CD14-positive monocyte (primary cell): ENCODE measurements at regions not wholly inside any gene's neighbourhood (a gene's known extent, or its start where the extent isn't known, plus 50 kb on each side); places are given as distances from the start of the nearest gene placed in this dataset.

ENCODE experiments used
- DNase-seq, 3 donors: peaks; one replicate each; pipeline ENCODE4 v3.0.0-alpha.2; 2011 to 2022
- H2AFZ ChIP-seq: 2 replicates; pipeline ENCODE4 v1.6.0; 2012; ENCODE audit warnings: mild to moderate bottlenecking, low read depth, low read length, inconsistent platforms; ENCODE audit not compliant: insufficient read depth, poor library complexity, severe bottlenecking
- H3K27ac ChIP-seq, 2 donors: 1 replicate in 1 of 2; 2 replicates in 1 of 2; pipeline ENCODE4 v1.5.1; 2012 to 2013; ENCODE audit warnings: low read length in 2 of 2, control low read depth in 1 of 2, inconsistent platforms in 1 of 2, low read depth in 1 of 2, mild to moderate bottlenecking in 1 of 2
- H3K27me3 ChIP-seq, 2 donors: one replicate each; pipeline versions ENCODE4 v1.6.0 to v1.6.1; 2011 to 2013; ENCODE audit warnings: low read length in 2 of 2; ENCODE audit not compliant: control insufficient read depth in 2 of 2, insufficient read depth in 2 of 2
- H3K36me3 ChIP-seq, 2 donors: replicated peaks in 1 of 2; 1 replicate in 1 of 2; 2 replicates in 1 of 2; pipeline versions ENCODE4 v1.5.1 to v1.6.1; 2012 to 2013; ENCODE audit warnings: low read length in 2 of 2, control low read depth in 1 of 2, inconsistent platforms in 1 of 2, mild to moderate bottlenecking in 1 of 2; ENCODE audit not compliant: insufficient read depth in 2 of 2, control insufficient read depth in 1 of 2
- H3K4me1 ChIP-seq, 2 donors: 1 replicate in 1 of 2; 2 replicates in 1 of 2; pipeline versions ENCODE4 v1.5.1 to v1.6.1; 2012 to 2013; ENCODE audit warnings: low read length in 2 of 2, control low read depth in 1 of 2, inconsistent platforms in 1 of 2, mild to moderate bottlenecking in 1 of 2, moderate library complexity in 1 of 2; ENCODE audit not compliant: insufficient read depth in 2 of 2, control insufficient read depth in 1 of 2
- H3K4me2 ChIP-seq: replicated peaks from 2 replicates; pipeline ENCODE3; 2012; ENCODE audit warnings: low read length, moderate library complexity, mild to moderate bottlenecking; ENCODE audit not compliant: poor library complexity, severe bottlenecking; ENCODE audit errors: extremely low read depth
- H3K4me3 ChIP-seq, 3 experiments: fragments of 200-600 bp in 1 of 3; sonication (generic) in 1 of 3; replicated peaks in 1 of 3; 1 replicate in 2 of 3; 2 replicates in 1 of 3; pipeline ENCODE4 v1.5.1; 2011 to 2013; ENCODE audit warnings: low read length in 3 of 3, mild to moderate bottlenecking in 3 of 3, control low read depth in 2 of 3, low read depth in 2 of 3, inconsistent platforms in 1 of 3, moderate library complexity in 1 of 3
- H3K79me2 ChIP-seq: 2 replicates; pipeline ENCODE4 v1.6.0; 2012; ENCODE audit warnings: mild to moderate bottlenecking, control low read depth, inconsistent platforms, low read length, moderate library complexity; ENCODE audit not compliant: insufficient read depth
- H3K9ac ChIP-seq: 2 replicates; pipeline ENCODE4 v1.6.0; 2017; ENCODE audit warnings: low read length, mild to moderate bottlenecking; ENCODE audit not compliant: insufficient read depth, poor library complexity, severe bottlenecking
- H3K9me3 ChIP-seq, 2 donors: replicated peaks in 1 of 2; 1 replicate in 1 of 2; 2 replicates in 1 of 2; pipeline versions ENCODE4 v1.5.1 to v1.6.1; 2012 to 2013; ENCODE audit warnings: low read length in 2 of 2, control low read depth in 1 of 2; ENCODE audit not compliant: control insufficient read depth in 1 of 2, insufficient read depth in 1 of 2
- H4K20me1 ChIP-seq: 2 replicates; pipeline ENCODE4 v1.6.0; 2012; ENCODE audit warnings: mild to moderate bottlenecking, low read length, control low read depth, moderate library complexity; ENCODE audit not compliant: insufficient read depth
- H3K27ac Mint-ChIP-seq, 7 donors: one replicate each; pipeline ENCODE4 v1.8.0; 2020; ENCODE audit warnings: mild to moderate bottlenecking in 7 of 7, mixed read lengths in 7 of 7, moderate library complexity in 6 of 7, inconsistent platforms in 2 of 7
- H3K27me3 Mint-ChIP-seq, 3 donors: one replicate each; pipeline ENCODE4 v1.8.0; 2021 to 2022; ENCODE audit warnings: low read depth in 3 of 3, mild to moderate bottlenecking in 3 of 3, mixed read lengths in 3 of 3, moderate library complexity in 3 of 3, inconsistent platforms in 1 of 3
- H3K36me3 Mint-ChIP-seq, 2 donors: one replicate each; pipeline ENCODE4 v1.8.0; 2020; ENCODE audit warnings: mixed read lengths in 2 of 2, inconsistent platforms in 1 of 2, mild to moderate bottlenecking in 1 of 2
- H3K4me1 Mint-ChIP-seq: one replicate; pipeline ENCODE4 v1.8.0; 2020; ENCODE audit warnings: mild to moderate bottlenecking, mixed read lengths
- H3K4me3 Mint-ChIP-seq, 2 donors: one replicate each; pipeline ENCODE4 v1.8.0; 2020; ENCODE audit warnings: mild to moderate bottlenecking in 2 of 2, mixed read lengths in 2 of 2, moderate library complexity in 1 of 2
- H3K9me3 Mint-ChIP-seq, 7 donors: one replicate each; pipeline ENCODE4 v1.8.0; 2020 to 2022; ENCODE audit warnings: mixed read lengths in 7 of 7, mild to moderate bottlenecking in 6 of 7, moderate library complexity in 6 of 7, inconsistent platforms in 2 of 7
- WGBS: methylation state at CpG from one replicate; pipeline ENCODE4 v1.1.5; 2013; ENCODE audit warnings: missing lambda C conversion rate; ENCODE audit not compliant: insufficient coverage; 5-methylcytosine and 5-hydroxymethylcytosine counted together
- intact Hi-C, 2 donors: fragments of 100-400 bp; cut with micrococcal nuclease; formaldehyde crosslinking; loops; one replicate each; pipeline versions ENCODE4 v1.15.0 to v1.15.1; 2023
- TF ChIP-seq, protein P1 (sequence below): fragments of 200-600 bp; IDR thresholded peaks from one replicate; pipeline ENCODE4 v1.8.0; 2022; ENCODE audit warnings: antibody characterized with exemption, mild to moderate bottlenecking

DNA sequence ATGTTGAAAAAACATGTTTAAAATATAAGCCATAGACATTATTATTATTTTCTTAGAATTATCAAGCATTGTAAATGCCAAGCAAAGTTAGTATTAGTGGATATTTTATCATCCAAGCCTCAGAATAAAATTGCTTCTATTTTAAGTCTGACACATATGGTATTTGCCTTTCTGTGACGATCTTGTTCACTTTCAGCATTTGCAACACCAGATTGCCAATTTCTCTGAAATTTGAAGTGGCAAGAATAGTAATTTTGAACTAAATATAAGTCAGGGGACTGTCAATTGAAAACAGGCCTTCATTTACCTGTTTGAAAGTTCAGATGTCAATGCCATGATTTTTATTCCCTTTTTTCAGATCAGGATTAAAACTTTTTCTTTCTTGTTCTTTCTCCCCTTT, 1233.6 kb upstream of the CDH18 start:
- H3K27ac ChIP-seq = no peak overlapping the region
- H3K9ac ChIP-seq = no peak overlapping the region
- H4K20me1 ChIP-seq = no peaks in the 10 kb centered on the region
- Mint-ChIP-seq H3K27ac (no peak overlapping the region), H3K36me3 (no peaks in the 10 kb centered on the region), H3K4me3 (no peak overlapping the region), H3K4me1 (no peaks in the 10 kb centered on the region), H3K27me3 (peaks cover 0 to 2% (median 0%) of the 10 kb centered on the region in 3 donors), H3K9me3 (peaks cover 0 to 18% (median 9%) of the 10 kb centered on the region in 7 donors)
- no CpG with 5 or more reads among the region's 1 CpG for WGBS
- H3K27me3 ChIP-seq = no peaks in the 10 kb centered on the region
- no peaks in the 10 kb centered on the region for H3K79me2 ChIP-seq
- intact Hi-C loops = no loop called here
- no peaks in the 10 kb centered on the region for H3K4me1 ChIP-seq
- H2AFZ ChIP-seq = no peak overlapping the region
- H3K9me3 ChIP-seq = peaks cover 12 to 13% of the 10 kb centered on the region in 2 donors
- no peak overlapping the region for H3K4me3 ChIP-seq
- H3K4me2 ChIP-seq = no peak overlapping the region
- H3K36me3 ChIP-seq = no peaks in the 10 kb centered on the region
- no peak for DNase-seq
- TF ChIP-seq, protein P1, sequence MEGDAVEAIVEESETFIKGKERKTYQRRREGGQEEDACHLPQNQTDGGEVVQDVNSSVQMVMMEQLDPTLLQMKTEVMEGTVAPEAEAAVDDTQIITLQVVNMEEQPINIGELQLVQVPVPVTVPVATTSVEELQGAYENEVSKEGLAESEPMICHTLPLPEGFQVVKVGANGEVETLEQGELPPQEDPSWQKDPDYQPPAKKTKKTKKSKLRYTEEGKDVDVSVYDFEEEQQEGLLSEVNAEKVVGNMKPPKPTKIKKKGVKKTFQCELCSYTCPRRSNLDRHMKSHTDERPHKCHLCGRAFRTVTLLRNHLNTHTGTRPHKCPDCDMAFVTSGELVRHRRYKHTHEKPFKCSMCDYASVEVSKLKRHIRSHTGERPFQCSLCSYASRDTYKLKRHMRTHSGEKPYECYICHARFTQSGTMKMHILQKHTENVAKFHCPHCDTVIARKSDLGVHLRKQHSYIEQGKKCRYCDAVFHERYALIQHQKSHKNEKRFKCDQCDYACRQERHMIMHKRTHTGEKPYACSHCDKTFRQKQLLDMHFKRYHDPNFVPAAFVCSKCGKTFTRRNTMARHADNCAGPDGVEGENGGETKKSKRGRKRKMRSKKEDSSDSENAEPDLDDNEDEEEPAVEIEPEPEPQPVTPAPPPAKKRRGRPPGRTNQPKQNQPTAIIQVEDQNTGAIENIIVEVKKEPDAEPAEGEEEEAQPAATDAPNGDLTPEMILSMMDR = no peak

DNA sequence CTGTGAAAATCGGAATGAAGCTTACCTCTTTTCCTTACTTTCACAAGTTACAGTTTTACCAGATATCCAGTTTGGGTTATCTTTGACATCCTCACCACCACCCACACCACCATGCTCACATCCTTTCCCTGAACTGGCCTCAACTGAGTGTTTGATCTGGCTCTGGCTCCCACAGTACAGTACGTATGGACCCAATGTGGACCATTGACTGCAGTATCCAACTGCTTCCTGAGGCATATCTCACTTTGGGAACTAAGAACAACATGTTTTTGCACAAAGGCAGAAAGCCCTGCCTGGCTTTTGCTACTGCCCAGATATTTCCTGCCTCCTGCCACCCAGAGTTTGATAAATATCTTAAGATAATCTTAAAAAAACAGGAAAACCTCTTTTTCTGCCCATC, 1232.0 kb upstream of the CDH18 start:
- peaks cover under 1 to 3% of the 10 kb centered on the region in 2 donors for H3K9me3 ChIP-seq
- H4K20me1 ChIP-seq = no peaks in the 10 kb centered on the region
- no peak overlapping the region for H3K9ac ChIP-seq
- TF ChIP-seq, protein P1 = no peak
- WGBS = 50% methylated on average over 2 of the region's 2 CpGs
- Mint-ChIP-seq H3K4me3 (no peak overlapping the region), H3K27me3 (peaks cover 0 to 2% (median 0%) of the 10 kb centered on the region in 3 donors), H3K4me1 (no peaks in the 10 kb centered on the region), H3K36me3 (no peaks in the 10 kb centered on the region), H3K27ac (no peak overlapping the region), H3K9me3 (peaks cover 0 to 7% (median 4%) of the 10 kb centered on the region in 7 donors)
- DNase-seq = no peak
- no peaks in the 10 kb centered on the region for H3K4me1 ChIP-seq
- H3K4me2 ChIP-seq = no peak overlapping the region
- no peak overlapping the region for H2AFZ ChIP-seq
- no peak overlapping the region for H3K4me3 ChIP-seq
- no peak overlapping the region for H3K27ac ChIP-seq
- intact Hi-C loops = no loop called here
- H3K27me3 ChIP-seq = no peaks in the 10 kb centered on the region
- no peaks in the 10 kb centered on the region for H3K79me2 ChIP-seq
- H3K36me3 ChIP-seq = no peaks in the 10 kb centered on the region
